ENCODE measurements at regions not wholly inside any gene's neighbourhood (a gene's known extent, or its start where the extent isn't known, plus 50 kb on each side); places are given as distances from the start of the nearest gene placed in this dataset.

- Histone ChIP-seq H3K27me3 (ENCODE audit: control insufficient read depth, insufficient read depth, low read length) (peaks cover 38% of the 10 kb centered on the region), H3K9me3 (replicated peaks; ENCODE audit: low read length) (no peaks in the 10 kb centered on the region), H3K4me1 (ENCODE audit: control insufficient read depth, insufficient read depth, low read length) (peaks cover 19% of the 10 kb centered on the region), H3K4me2 (ENCODE audit: low read length) (no peak overlapping the region), H3K4me3 (ENCODE audit: low read length) (no peak overlapping the region), H3K9ac (ENCODE audit: low read depth, low read length) (no peak overlapping the region), H3K36me3 (ENCODE audit: insufficient read depth, low read length) (no peaks in the 10 kb centered on the region)
Measured at GRCh38 chr1:177802304-177802703, 167.6 kb downstream of the SEC16B start.

DNA sequence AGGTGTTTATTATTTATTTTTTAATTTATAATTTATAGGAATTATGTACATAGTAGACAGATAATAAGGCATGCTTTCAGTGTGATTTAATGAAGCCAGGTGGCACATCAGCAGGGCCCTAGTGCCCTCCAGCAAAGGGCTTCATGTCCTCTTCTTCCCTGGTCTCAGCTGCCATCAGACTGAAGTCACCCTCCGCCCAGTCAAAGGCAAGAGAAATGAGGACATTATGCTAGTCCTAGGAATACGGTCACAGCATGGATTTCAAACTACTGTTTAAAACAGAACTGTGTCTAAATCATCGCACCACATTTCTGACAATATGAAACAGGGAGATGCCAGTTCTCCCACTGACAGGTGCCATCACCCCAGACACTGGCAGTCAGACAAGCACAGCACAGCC lies 168.1 kb downstream of the SEC16B start:
- H3K4me2 ChIP-seq (ENCODE audit: low read length) = no peak overlapping the region
- no peaks in the 10 kb centered on the region for H3K9me3 ChIP-seq (replicated peaks; ENCODE audit: low read length)
- H3K27me3 ChIP-seq (ENCODE audit: control insufficient read depth, insufficient read depth, low read length) = peaks cover 40% of the 10 kb centered on the region
- H3K36me3 ChIP-seq (ENCODE audit: insufficient read depth, low read length) = no peaks in the 10 kb centered on the region
- H3K4me3 ChIP-seq (ENCODE audit: low read length) = no peak overlapping the region
- H3K9ac ChIP-seq (ENCODE audit: low read depth, low read length) = no peak overlapping the region
- H3K4me1 ChIP-seq (ENCODE audit: control insufficient read depth, insufficient read depth, low read length) = peaks cover 19% of the 10 kb centered on the region

DNA sequence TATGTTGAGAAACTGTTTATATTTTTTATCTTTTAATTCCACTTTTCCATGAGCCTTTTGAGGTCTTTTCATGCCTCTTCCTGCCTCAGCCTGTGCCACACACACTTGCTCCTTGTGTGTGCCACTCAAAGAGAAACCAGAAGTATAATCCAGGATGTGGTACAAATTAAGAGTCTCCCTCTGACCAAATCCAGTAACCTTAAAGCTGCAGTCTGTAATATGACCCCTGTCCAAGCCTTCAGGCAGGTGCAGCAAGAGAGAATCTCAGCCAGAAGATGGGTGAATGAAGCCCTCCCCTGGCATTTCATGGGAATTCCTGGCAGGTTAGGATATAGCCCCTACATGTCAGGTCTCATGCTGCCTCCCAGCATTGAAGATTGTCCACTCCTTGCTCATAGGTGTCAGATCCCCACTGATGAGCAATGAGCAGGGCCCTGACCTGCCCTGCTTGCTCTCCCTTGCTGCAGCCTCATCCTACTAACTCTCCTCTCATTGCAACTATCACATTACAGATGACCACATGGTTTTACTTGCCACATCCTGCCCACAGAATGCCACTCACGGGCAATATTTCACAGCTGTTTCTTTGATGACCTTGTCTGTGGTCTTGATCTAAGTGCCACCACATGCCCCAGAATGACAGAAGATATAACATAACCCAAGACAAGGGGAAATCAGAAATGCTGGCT lies 169.3 kb downstream of the SEC16B start:
- Histone ChIP-seq H3K9me3 (replicated peaks; ENCODE audit: low read length) (no peaks in the 10 kb centered on the region), H3K4me2 (ENCODE audit: low read length) (no peak overlapping the region), H3K4me3 (ENCODE audit: low read length) (no peak overlapping the region), H3K27me3 (ENCODE audit: control insufficient read depth, insufficient read depth, low read length) (peaks cover 40% of the 10 kb centered on the region), H3K4me1 (ENCODE audit: control insufficient read depth, insufficient read depth, low read length) (peaks cover 19% of the 10 kb centered on the region), H3K9ac (ENCODE audit: low read depth, low read length) (no peak overlapping the region), H3K36me3 (ENCODE audit: insufficient read depth, low read length) (no peaks in the 10 kb centered on the region)

DNA sequence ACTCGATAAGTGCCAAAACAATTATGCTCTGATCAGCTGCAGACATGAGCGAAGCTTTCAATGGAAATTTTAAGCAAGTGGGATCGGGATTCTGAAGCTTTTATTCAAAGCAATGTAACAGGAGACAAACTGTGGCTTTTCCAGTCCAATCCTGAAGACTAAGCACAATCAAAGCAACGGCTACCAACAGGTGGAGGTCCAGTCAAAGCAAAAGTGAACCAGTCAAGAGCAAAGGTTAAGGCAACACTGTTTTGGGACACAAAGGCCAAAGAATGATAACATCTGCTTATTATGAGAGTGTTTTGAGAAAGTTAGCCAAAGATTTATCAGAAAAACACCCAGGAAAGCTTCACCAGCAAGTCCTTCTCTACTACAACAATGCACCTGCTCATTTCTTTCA lies 170.1 kb downstream of the SEC16B start:
- Histone ChIP-seq H3K4me2 (ENCODE audit: low read length) (no peak overlapping the region), H3K9ac (ENCODE audit: low read depth, low read length) (no peak overlapping the region), H3K36me3 (ENCODE audit: insufficient read depth, low read length) (no peaks in the 10 kb centered on the region), H3K27me3 (ENCODE audit: control insufficient read depth, insufficient read depth, low read length) (peaks cover 40% of the 10 kb centered on the region), H3K4me1 (ENCODE audit: control insufficient read depth, insufficient read depth, low read length) (peaks cover 19% of the 10 kb centered on the region), H3K9me3 (replicated peaks; ENCODE audit: low read length) (no peaks in the 10 kb centered on the region), H3K4me3 (ENCODE audit: low read length) (no peak overlapping the region)

- H3K4me1 ChIP-seq (ENCODE audit: control insufficient read depth, insufficient read depth, low read length) = peaks cover 19% of the 10 kb centered on the region
- H3K9ac ChIP-seq (ENCODE audit: low read depth, low read length) = no peak overlapping the region
- H3K4me2 ChIP-seq (ENCODE audit: low read length) = no peak overlapping the region
- no peak overlapping the region for H3K4me3 ChIP-seq (ENCODE audit: low read length)
- no peaks in the 10 kb centered on the region for H3K9me3 ChIP-seq (replicated peaks; ENCODE audit: low read length)
- peaks cover 49% of the 10 kb centered on the region for H3K27me3 ChIP-seq (ENCODE audit: control insufficient read depth, insufficient read depth, low read length)
- no peaks in the 10 kb centered on the region for H3K36me3 ChIP-seq (ENCODE audit: insufficient read depth, low read length)
Measured at GRCh38 chr1:177798614-177799013, 171.2 kb downstream of the SEC16B start.

GRCh38 chr1:177796561-177796960 lies 173.3 kb downstream of the SEC16B start:
- peaks cover 35% of the 10 kb centered on the region for H3K27me3 ChIP-seq (ENCODE audit: control insufficient read depth, insufficient read depth, low read length)
- no peaks in the 10 kb centered on the region for H3K9me3 ChIP-seq (replicated peaks; ENCODE audit: low read length)
- no peak overlapping the region for H3K4me3 ChIP-seq (ENCODE audit: low read length)
- no peak overlapping the region for H3K9ac ChIP-seq (ENCODE audit: low read depth, low read length)
- no peak overlapping the region for H3K4me2 ChIP-seq (ENCODE audit: low read length)
- no peaks in the 10 kb centered on the region for H3K36me3 ChIP-seq (ENCODE audit: insufficient read depth, low read length)
- H3K4me1 ChIP-seq (ENCODE audit: control insufficient read depth, insufficient read depth, low read length) = peaks cover 19% of the 10 kb centered on the region

DNA sequence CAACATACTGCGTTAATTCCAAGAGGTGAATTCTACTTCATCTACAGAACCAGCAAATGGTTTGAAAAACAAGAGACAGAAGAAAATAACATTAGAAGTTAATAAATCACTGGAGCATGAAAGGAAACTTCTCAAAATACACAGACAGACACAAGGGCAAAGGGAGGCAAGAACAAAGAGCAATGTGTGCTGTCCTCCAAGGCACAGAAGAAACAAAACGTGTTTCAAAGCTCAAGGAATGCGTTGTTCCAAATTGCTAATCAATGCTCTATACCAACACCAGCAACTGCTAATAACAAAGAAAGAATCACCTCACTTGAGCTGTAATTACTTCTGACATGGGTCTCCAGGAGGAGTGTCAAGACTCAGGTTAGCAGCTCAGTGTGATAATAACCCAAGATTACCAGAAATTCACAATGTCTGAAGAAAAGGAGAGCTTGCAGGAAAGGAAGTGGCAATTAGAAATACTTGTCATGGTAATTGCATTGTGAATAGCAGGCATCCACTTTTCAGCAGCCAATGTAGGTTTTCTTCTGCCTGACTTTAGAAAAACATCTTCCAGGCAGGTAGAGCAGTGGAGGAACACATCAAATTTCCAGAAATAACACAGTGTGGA lies 175.4 kb downstream of the SEC16B start:
- Histone ChIP-seq H3K27me3 (ENCODE audit: control insufficient read depth, insufficient read depth, low read length) (peaks cover 34% of the 10 kb centered on the region), H3K36me3 (ENCODE audit: insufficient read depth, low read length) (no peaks in the 10 kb centered on the region)

GRCh38 chr1:177793900-177794299 lies 176.0 kb downstream of the SEC16B start:
- Histone ChIP-seq H3K36me3 (ENCODE audit: insufficient read depth, low read length) (no peaks in the 10 kb centered on the region), H3K9me3 (replicated peaks; ENCODE audit: low read length) (no peaks in the 10 kb centered on the region), H3K4me2 (ENCODE audit: low read length) (no peak overlapping the region), H3K4me3 (ENCODE audit: low read length) (no peak overlapping the region), H3K27me3 (ENCODE audit: control insufficient read depth, insufficient read depth, low read length) (peaks cover 28% of the 10 kb centered on the region), H3K9ac (ENCODE audit: low read depth, low read length) (no peak overlapping the region), H3K4me1 (ENCODE audit: control insufficient read depth, insufficient read depth, low read length) (no peaks in the 10 kb centered on the region)

More for the DNA sequence above, 175.4 kb downstream of the SEC16B start:
- Histone ChIP-seq H3K4me2 (ENCODE audit: low read length) (no peak overlapping the region), H3K4me3 (ENCODE audit: low read length) (no peak overlapping the region), H3K9me3 (replicated peaks; ENCODE audit: low read length) (no peaks in the 10 kb centered on the region), H3K4me1 (ENCODE audit: control insufficient read depth, insufficient read depth, low read length) (no peaks in the 10 kb centered on the region), H3K9ac (ENCODE audit: low read depth, low read length) (no peak overlapping the region)

- Histone ChIP-seq H3K4me1 (ENCODE audit: control insufficient read depth, insufficient read depth, low read length) (no peaks in the 10 kb centered on the region), H3K9ac (ENCODE audit: low read depth, low read length) (no peak overlapping the region), H3K36me3 (ENCODE audit: insufficient read depth, low read length) (no peaks in the 10 kb centered on the region), H3K4me2 (ENCODE audit: low read length) (no peak overlapping the region), H3K9me3 (replicated peaks; ENCODE audit: low read length) (no peaks in the 10 kb centered on the region), H3K27me3 (ENCODE audit: control insufficient read depth, insufficient read depth, low read length) (peaks cover 12% of the 10 kb centered on the region), H3K4me3 (ENCODE audit: low read length) (no peak overlapping the region)
Measured at GRCh38 chr1:177790566-177790965, 179.3 kb downstream of the SEC16B start.

- H3K27me3 ChIP-seq (ENCODE audit: control insufficient read depth, insufficient read depth, low read length) = peaks cover 12% of the 10 kb centered on the region
- H3K9me3 ChIP-seq (replicated peaks; ENCODE audit: low read length) = no peaks in the 10 kb centered on the region
- no peak overlapping the region for H3K4me3 ChIP-seq (ENCODE audit: low read length)
- no peaks in the 10 kb centered on the region for H3K36me3 ChIP-seq (ENCODE audit: insufficient read depth, low read length)
- H3K4me1 ChIP-seq (ENCODE audit: control insufficient read depth, insufficient read depth, low read length) = no peaks in the 10 kb centered on the region
- H3K4me2 ChIP-seq (ENCODE audit: low read length) = no peak overlapping the region
- no peak overlapping the region for H3K9ac ChIP-seq (ENCODE audit: low read depth, low read length)
Measured at GRCh38 chr1:177789956-177790355, 179.9 kb downstream of the SEC16B start.

- Histone ChIP-seq H3K4me2 (ENCODE audit: low read length) (no peak overlapping the region), H3K36me3 (ENCODE audit: insufficient read depth, low read length) (no peaks in the 10 kb centered on the region), H3K4me3 (ENCODE audit: low read length) (no peak overlapping the region), H3K27me3 (ENCODE audit: control insufficient read depth, insufficient read depth, low read length) (peaks cover 3% of the 10 kb centered on the region), H3K9ac (ENCODE audit: low read depth, low read length) (no peak overlapping the region), H3K9me3 (replicated peaks; ENCODE audit: low read length) (no peaks in the 10 kb centered on the region), H3K4me1 (ENCODE audit: control insufficient read depth, insufficient read depth, low read length) (peaks cover 3% of the 10 kb centered on the region)
Measured at GRCh38 chr1:177786176-177786745, 183.6 kb downstream of the SEC16B start.

- H3K36me3 ChIP-seq (ENCODE audit: insufficient read depth, low read length) = no peaks in the 10 kb centered on the region
- H3K27me3 ChIP-seq (ENCODE audit: control insufficient read depth, insufficient read depth, low read length) = no peaks in the 10 kb centered on the region
- H3K4me1 ChIP-seq (ENCODE audit: control insufficient read depth, insufficient read depth, low read length) = peaks cover 14% of the 10 kb centered on the region
- no peak overlapping the region for H3K9ac ChIP-seq (ENCODE audit: low read depth, low read length)
- H3K4me2 ChIP-seq (ENCODE audit: low read length) = no peak overlapping the region
- no peaks in the 10 kb centered on the region for H3K9me3 ChIP-seq (replicated peaks; ENCODE audit: low read length)
- no peak overlapping the region for H3K4me3 ChIP-seq (ENCODE audit: low read length)
Measured at GRCh38 chr1:177784936-177785335, 184.9 kb downstream of the SEC16B start.

All from skeletal muscle satellite cell (primary cell).